HL-60 (cell line): ENCODE measurements at regions not wholly inside any gene's neighbourhood (a gene's known extent, or its start where the extent isn't known, plus 50 kb on each side); places are given as distances from the start of the nearest gene placed in this dataset.

Experiments used
- CTCF ChIP-seq: IDR thresholded peaks from one replicate; pipeline ENCODE4 v1.5.1; 2011; ENCODE audit warnings: low read length, control low read depth, inconsistent platforms; ENCODE audit not compliant: insufficient read depth
- POLR2AphosphoS5 ChIP-seq: IDR thresholded peaks from 2 replicates; pipeline ENCODE4 v1.6.1; 2012; ENCODE audit warnings: low read depth

GRCh38 chr10:25869609-25870008 lies 64.4 kb upstream of the MYO3A start:
- TF ChIP-seq CTCF (no peak), POLR2AphosphoS5 (no peak)
